UCSD-AML1 (cell line): ENCODE measurements at regions not wholly inside any gene's neighbourhood (a gene's known extent, or its start where the extent isn't known, plus 50 kb on each side); places are given as distances from the start of the nearest gene placed in this dataset.

Experiments
- DNase-seq: peaks from one replicate; lab custom pipeline; 2025; ENCODE audit not compliant: unreplicated experiment; lab: John Stamatoyannopoulos, UW

DNA sequence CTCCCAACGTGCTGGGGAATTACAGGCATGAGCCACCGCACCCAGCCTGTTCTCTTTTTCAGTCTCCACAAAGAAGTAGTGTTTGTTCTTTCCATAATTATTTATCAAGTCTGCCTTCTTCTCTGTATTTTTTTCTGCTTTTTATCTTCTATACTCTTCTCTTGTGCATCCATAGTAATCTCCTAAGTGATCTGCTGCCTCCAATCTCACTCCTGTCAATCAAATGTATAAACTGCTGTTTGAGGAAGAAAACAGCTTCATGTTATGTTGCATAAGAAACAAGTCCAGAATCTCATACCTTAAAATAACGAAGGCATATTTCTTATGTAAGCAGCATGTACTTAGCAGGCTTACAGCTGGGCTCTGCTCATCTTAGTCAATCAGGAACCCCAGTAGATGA, 801.6 kb upstream of the NR2F2 start:
- no peak for DNase-seq

GRCh38 chr15:95536638-95537037, 793.9 kb upstream of the NR2F2 start:
- DNase-seq, result no peak

GRCh38 chr15:95538693-95539092, 791.8 kb upstream of the NR2F2 start:
- DNase-seq, result no peak

DNA sequence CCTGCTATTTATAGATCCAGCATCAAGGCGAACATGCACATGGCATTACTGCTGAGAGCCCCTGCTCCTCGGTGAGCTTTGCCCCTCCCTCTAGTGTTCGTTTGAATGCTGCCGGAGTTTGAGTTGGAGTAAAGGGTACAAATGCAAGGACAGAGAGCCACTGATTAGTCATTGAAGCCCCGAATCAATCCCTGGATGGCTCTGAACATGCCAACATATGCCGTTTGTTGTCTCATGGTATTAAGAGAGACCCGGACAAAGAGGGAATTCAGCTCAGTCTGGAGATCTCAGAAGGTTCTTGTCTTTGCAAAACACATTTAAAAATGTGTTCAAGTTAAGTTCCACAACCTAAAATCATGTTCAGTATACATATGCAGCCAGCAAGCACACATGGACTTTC, 789.2 kb upstream of the NR2F2 start:
- no peak for DNase-seq

- no peak for DNase-seq
Observed at GRCh38 chr15:95549168-95549738, 781.2 kb upstream of the NR2F2 start.

DNA sequence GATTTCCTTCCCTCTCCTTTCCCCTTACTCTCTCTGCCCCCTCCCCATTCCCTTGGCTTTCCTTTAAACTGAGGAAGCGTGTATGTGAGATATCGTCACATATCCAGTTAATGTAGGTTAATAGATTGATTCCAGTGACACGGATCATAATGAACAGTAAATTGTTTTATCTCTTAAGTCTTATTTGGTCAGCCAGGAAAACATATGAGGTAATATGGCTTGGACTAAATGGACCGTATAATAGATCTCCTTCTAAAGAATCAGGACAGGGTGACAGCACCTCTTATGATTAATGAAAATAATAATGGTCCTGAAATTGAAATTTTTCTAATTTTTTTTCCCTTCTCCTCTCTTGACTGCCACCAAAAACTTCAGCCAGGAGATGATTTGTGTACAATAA, 779.8 kb upstream of the NR2F2 start:
- DNase-seq, result no peak

DNA sequence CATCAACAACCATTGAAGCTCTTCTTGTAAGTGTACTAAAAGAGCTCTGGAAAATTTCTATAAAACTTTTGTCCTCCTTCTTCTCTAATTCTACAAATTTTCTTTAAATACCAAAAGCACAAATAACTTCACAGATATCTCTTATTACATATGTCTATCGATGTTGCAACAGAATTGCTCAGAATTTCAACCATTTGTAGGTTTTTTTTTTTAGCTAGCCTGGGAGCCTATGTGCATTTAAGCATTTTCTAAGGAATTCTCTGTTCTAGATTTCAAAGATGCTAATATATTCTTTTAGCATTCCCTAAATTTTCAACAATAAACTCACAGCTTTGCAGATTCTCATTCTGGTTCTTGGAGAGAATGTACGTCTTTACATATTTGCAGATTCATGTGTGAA, 774.3 kb upstream of the NR2F2 start:
- DNase-seq, result no peak

GRCh38 chr15:95556866-95557225, 773.7 kb upstream of the NR2F2 start:
- DNase-seq, result no peak

DNA sequence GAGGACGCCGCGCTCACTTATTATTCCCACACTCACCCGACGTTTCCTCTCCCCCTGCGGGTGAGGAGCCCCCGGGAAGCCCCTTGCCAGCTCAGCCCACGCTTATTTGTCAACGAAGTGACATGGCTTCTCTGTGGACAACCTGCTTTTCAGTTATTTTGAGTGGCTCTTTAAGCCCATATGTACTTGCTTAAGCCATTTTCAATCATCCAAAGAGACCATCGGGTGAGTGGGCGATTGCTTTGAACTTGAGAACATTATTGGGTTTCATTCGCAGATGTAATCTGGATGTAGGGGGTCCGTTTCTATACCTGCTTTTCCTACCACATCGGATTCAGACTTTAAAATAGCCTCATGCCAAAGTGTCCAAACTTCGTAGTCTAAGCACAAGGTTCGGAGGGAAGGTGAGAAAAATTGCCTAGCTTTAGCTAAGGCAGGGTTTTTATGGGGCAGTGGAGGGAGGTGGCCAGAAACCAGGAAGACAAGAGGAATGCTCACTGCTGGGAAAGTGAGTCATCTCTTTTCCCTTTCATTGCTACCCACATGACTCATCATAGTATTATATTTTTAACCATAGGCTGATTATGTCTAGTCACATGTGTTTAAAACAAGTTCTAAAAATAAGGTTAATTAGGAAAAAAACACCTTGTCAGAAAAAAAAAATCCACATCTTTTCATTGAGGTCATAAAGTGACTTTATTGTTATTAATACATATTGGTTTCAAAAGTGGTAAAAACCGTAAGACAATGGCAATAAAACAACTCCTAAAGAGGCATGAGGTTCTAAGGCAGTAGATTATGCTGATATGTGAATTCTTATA, 773.1 kb upstream of the NR2F2 start:
- no peak for DNase-seq

DNA sequence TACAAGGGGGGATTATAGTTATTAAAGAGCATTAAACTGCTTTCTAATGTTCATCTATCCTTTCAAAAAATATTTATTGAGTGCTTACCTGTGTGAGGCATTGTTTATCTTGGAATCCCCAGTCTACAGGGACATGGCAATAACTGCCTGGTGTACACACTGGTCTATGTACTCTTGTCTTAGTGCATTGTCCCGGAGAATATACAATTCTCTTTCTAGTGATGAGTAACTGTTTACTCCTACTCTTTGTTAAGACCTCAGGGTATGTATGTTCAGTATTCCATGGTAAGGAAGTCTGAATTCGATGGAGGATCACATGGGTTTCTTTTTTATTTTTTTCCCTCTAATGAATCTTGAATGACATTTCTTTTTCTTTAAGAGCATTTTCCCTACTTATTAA, 772.4 kb upstream of the NR2F2 start:
- no peak for DNase-seq

- DNase-seq, result no peak
Observed at GRCh38 chr15:95558916-95559315, 771.6 kb upstream of the NR2F2 start.

GRCh38 chr15:95559875-95560394, 770.6 kb upstream of the NR2F2 start:
- no peak for DNase-seq

GRCh38 chr15:95561463-95561862, 769.0 kb upstream of the NR2F2 start:
- no peak for DNase-seq

- DNase-seq, result no peak
Observed at GRCh38 chr15:95563634-95564033, 766.9 kb upstream of the NR2F2 start.

DNA sequence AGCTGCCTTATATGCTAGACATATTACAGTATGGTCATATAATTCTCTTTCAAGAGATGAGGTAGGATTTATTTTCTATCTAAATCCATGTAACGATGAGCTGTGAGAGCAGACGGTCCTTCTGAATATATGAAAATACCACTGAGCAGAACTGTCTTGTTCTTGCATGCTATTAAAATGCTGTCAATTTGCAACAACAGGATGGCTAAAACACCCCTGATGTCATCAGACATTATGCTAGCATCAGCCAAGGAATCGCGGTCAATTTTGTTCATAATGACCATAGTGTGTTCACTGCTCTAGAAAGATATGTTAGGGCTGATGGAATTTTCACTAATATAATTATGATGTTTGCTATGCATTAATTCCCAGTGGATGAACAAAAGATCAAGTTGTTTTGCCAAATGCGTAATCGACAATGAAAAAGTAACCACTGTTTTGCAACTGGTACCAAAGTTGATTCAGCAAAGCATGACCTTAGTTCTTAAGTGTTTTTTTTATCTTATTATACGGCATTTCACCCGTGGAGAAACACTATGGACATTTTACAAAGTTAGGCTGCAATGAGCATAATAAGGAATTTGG, 765.4 kb upstream of the NR2F2 start:
- no peak for DNase-seq

- no peak for DNase-seq
Observed at GRCh38 chr15:95565690-95566089, 764.8 kb upstream of the NR2F2 start.

GRCh38 chr15:95567686-95568085, 762.8 kb upstream of the NR2F2 start:
- no peak for DNase-seq

GRCh38 chr15:95574053-95574452, 756.4 kb upstream of the NR2F2 start:
- DNase-seq, result no peak

DNA sequence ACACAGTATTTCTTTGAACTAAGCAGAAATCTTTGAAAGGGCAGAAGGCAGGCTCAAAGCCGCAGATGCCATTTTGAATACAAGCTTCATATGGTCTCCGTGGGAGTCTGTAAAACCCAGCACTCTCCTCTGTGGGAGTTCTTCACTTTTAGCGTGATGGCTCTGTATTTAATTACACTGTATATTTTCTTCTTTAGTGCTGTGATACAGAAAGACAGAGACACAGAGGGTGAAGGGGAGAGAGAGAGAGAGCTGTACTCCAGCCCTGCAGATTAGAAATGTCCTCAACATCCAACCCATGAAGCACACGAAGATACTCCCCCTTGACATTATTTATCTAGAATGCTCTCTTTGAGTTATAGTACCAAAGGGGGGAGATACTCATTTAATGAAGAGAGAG, 752.6 kb upstream of the NR2F2 start:
- DNase-seq, result no peak

DNA sequence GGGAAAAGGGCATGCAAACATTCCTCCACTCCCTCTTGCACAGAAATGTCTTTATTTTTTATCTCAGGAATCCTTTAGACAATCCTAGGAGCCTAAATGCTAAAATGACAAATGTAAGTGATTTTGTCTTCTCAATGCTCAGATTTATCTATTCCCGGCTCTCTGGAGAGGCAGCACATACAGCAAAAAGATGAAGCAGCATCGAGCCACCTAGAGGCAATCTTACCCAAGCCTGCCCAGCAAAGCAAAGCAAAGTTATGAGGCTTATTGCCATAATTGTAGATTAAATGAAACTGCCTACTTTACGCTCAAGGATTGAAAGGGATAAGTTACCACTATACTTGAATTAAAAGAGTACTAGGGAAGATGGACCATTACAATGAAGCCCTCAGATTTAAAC, 750.4 kb upstream of the NR2F2 start:
- no peak for DNase-seq

DNA sequence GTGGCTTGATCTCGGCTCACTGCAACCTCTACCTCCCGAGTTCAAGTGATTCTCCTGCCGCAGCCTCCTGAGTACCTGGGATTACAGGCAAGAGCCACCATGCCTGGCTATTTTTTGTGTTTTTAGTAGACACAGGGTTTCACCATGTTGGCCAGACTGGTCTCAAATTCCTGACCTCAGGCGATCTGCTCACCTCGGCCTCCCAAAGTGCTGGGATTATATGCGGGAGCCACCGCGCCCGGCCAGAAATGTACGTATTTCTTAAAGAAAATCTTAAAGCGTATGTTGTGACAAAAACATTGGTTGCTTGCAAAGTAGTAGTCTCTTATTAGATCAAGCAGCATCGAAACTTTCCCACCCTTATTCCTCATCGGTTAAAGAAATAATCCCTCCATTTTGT, 748.9 kb upstream of the NR2F2 start:
- DNase-seq, result no peak

DNA sequence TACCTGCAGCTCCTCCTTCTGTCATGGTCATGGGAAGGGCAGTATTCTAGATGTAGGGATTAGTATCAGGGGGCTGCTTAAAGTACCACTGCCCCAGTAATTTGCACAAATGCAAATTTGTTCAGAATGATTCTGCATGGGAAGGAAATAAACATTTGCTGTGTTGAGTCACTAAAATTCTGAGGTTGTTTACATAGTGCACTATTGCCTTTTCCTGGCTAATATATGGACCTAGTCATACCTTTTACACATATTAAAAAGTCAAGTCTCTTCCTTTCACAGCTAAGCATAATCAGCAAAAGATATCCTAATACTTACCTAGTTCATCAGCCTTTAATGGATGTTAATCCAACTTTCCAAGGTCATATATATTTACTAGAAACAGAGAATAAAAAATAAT, 746.4 kb upstream of the NR2F2 start:
- DNase-seq, result no peak
